Superior temporal gyrus (tissue), 1 donor: ENCODE measurements at regions not wholly inside any gene's neighbourhood (a gene's known extent, or its start where the extent isn't known, plus 50 kb on each side); places are given as distances from the start of the nearest gene placed in this dataset.
"Not testable (repeated sequence)": the region's sequence is repeated elsewhere in the genome, so short reads cannot be mapped to it uniquely, and the experiment has no call there.

ENCODE experiments used
- DNase-seq: peaks from one replicate; pipeline ENCODE4 v3.0.0-alpha.2; 2016; ENCODE audit errors: extremely low spot score

DNA sequence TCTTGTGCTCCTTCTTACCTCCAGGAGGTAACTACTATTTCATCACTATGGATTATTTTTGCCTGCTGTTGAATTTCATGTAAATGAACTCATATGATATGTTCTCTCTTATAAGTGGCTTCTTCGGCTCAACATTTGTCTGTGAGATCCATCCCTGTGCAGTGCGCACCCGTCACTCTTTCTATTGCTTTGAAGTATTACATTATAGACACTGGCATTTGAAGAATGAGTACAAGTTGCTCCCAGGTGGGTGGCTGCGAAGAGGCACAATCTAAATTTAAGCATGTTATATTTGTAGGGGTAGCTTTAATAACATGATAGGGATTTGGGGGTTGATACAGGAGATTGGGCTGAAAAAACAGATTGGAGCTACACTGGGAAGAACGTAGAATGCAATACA is 809.7 kb downstream of the CCSER2 start:
- no peak for DNase-seq

DNA sequence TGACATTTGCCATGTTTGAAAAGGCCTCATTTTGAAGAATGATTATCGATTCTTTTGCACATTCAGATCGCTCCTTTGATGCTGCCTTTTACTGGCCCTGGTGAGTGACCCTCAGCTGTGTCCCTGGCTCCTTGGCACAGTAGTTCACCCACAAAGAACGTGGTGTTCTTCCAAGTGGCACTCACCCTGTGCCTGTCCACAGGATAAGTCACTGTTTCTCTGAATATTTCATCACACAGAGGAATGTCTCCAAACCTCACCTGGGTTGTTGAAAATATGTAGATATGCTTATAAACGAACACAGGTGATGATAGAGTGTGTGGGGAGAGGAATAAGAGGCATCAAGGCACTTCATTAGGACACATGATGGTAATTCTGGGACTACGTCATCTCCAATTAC is 810.7 kb downstream of the CCSER2 start:
- DNase-seq = no peak

DNA sequence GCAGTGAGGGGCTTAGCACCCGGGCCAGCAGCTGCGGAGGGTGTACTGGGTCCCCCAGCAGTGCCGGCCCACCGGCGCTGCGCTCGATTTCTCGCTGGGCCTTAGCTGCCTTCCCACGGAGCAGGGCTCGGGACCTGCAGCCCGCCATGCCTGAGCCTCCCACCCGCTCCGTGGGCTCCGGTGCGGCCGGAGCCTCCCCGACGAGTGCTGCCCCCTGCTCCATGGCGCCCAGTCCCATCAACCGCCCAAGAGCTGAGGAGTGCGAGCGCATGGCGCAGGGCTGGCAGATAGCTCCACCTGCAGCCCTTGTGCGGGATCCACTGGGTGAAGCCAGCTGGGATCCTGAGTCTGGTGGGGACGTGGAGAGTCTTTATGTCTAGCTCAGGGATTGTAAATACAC is 813.1 kb downstream of the CCSER2 start:
- DNase-seq = not testable (repeated sequence)

DNA sequence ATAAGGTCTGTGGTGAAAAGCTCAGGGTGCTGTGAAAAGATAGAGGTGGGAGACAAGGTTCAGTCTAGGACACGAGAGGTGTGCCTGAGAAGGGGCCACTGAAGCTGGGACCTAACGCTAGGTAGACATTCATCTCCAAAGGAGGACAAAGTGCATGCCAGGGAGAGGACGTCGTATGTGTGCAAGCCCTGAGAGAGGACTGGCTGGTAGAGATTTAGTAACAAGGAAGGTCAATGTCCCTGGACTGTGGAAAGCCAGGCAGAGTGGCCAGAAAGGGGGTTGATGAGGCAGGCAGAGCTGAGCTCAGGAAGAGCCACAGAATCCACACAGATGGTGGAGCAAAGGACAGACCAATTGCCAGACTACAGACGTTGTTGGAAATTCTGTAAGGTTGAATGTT is 817.6 kb downstream of the CCSER2 start:
- no peak for DNase-seq

DNA sequence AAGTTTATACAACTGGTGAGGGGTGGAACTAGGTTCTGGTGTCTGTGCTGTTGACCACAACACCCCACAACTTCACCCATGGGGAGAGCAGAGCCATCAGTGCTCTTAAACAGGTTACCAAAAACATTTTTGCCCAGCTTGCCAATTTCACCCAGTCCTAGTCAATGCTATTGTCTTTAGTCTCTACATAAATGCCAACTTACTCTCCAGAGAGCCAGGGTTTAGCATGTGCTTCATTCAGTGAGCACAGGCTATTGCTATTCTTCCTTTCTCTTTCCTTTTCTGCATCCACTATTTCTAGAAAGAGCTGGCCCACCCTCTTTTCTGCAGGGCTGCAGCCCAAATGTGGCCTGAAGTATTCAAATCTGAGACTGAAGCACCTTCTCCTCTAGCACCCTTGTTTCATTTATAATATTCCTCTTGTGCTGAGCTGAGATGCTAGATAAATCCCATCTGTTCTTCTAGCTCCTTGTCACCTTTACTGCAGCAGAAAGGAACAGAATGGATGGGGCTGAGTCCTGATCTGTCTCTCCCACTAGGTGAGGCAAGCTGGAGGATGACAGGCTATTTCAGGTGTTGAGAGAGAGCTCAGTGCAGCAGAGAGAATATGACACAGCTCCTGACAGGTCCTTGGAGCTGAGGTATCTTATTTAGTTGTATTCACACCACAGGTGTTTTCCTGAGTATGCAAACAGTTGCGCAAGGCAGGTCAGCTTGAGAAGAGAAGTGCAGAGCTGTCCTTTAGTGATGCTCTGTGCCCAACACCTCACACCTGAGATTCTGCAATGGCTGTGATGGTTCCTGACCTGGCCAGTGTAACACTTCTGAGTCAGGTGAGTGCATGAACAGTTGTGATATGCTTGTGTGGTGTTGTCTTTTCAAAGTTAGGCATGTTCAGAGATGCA is 819.2 kb downstream of the CCSER2 start:
- no peak for DNase-seq

DNA sequence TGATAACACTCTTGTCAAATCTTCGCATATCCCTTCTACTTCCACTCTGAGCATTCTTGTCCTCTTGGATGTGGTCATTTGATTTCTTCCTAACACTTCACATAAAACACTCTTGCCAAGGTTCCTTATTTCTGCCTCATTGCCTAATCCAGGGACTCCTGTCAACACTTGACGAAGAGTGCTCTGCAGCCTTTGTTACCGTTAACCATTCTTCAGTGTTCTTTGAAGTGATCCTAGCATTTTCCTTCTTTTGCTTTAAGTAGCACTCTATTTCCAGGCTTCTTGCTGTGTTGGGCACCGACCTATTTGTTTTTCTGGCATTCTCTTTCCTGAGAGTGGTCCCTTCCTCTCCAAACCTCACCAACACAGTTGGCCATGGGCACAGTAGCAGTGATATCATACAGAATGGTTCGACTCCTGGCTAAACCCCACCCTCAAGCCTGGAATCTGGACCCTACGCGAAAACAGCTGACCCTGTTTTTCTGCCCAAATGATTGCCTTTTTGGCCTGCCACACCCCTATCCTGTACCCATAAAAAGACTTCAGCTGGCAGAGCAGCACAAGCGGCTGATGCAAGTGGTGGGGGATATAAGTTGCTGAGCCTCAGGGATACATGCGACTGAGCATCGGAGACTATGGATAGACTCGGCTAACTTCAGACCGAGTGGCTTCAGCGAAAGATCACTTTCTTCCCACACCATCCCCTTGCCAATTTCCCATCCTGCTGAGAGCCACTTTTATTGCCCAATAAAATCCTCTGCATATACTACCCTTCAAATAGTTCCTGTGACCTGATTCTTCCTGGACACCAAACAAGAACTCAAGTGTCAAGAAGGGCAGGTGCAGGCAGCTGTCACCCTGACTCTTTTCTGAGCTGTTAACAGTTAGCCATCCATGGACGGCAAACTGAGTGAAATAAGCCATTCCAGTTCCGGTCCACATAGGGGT is 820.6 kb downstream of the CCSER2 start:
- DNase-seq = no peak

DNA sequence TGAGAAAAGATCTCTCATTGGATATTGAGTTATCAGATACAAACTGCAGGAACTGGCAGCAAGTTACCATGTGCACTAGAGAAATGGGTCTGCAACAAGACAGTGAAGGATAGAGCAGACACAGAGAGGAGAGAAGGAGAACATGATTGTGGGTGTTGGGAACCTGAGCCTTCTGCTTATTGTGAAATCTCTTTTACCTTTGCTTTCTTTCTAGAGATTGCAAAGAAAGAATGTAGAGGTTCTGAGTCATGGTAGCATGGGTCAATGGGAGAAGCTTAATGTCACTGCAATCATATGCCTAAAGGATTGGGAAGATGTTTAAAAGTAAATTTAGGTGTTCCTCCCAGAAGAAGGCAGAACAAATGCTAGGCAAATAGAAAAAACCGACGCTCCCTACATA is 821.4 kb downstream of the CCSER2 start:
- DNase-seq = no peak

DNA sequence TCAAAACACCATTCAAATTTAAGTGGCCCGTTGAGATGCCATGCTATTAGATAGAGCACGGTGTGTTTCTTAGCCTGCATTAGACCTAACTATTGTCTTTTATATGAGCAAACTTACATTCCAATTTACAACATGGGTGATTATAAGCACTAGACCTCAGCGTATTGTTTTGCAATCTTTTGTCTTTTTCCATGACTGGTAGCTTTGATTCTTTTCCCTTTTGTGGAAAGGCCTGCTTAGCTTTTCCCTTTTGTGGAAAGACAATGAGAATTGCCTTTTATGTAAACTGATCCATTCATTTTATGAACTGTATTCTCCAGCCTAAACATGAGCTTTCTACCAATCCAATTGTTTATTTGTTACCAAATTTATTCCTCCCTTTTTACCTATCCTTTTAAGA is 823.1 kb downstream of the CCSER2 start:
- no peak for DNase-seq

DNA sequence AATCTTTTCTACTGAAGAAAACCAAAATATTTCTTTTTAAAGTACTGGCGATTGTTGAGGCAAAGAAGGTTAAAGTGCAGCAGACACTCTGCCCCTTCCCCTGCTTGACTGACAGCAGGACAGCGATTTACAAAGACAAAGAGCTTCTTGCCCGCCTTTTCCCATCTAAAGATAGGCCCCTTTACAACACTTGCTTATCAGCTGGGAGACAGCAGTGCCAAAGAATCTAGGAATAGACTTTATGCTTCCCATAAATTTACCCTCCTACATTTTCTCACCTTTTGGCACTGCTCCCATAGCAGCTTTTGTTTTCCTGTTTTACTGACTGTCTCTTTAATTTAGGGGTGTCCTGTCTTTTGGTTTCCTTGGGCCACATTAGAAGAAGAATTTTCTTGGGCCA is 824.1 kb downstream of the CCSER2 start:
- no peak for DNase-seq

DNA sequence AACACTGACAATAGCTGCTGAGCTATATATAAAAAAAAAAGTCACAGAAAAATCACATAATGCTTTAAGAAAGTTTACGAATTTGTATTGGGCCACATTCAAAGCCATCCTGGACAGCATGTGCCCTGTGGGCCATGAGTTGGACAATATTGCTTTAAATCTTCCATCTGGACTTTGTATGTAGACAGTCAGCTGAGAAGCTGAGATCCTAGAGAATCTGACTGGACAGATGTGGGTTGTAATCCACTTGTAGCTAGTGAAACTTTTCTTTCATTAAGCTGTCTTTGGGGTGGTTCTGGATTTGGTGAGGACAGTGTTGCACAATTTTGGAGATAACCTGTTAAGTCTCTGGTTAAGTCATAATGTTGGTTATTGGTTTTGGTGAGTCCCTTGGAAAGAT is 824.5 kb downstream of the CCSER2 start:
- no peak for DNase-seq

DNA sequence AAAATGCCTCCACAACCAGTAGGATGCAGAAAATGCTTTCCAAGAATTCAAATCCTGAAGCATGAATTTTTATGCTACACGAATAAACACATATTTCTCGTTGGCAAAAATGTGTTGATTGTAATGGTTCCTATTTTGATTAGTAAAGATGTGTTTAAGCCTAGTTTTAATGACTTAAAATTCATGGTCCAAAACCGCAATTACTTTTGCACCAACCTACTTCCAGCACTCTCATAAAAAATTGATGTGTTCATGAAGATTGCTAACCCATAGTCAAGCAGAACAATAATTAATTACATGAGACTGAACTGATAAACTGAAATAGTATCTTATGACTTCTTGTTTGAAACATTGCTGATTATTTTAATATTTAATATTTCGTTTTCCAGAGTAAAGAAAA is 828.8 kb downstream of the CCSER2 start:
- no peak for DNase-seq

DNA sequence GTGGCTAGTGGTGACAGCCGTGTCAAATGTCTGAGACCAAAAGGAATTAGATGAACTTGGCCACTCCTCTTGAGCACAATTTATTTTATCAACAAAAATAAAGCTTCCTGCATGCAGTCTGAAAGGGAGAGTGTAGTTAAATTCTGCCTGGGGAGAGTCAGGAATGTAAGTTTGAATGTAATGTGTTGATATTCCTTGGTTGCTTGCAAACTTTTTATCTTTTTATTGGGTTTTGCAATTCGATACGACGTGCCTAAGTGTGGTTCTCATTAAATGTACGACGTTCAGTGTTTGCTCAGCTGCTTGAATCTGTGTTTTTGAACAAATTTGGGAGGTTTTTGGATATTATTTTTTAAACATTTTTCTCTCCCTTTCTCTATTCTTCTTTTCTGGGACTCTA is 839.9 kb downstream of the CCSER2 start:
- DNase-seq = no peak

DNA sequence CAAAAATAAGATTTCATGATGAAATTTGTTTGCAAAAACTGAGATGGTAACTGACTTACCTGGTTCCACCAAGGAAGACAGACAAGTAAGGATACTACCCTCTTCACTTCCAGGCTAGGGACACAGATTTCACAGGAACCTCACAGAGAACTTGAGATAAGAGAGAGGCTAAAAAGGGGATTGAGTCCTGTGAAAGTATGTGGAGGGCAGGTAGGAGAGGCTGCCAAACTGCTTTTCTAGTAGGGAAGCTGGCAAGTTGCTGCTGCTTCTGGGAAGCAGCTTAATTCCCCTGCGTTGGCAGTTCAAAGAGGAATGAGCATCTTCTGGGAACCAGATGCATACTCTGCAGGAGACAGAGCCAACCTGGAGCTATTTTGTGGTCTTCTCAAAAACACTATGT is 841.6 kb downstream of the CCSER2 start:
- no peak for DNase-seq

DNA sequence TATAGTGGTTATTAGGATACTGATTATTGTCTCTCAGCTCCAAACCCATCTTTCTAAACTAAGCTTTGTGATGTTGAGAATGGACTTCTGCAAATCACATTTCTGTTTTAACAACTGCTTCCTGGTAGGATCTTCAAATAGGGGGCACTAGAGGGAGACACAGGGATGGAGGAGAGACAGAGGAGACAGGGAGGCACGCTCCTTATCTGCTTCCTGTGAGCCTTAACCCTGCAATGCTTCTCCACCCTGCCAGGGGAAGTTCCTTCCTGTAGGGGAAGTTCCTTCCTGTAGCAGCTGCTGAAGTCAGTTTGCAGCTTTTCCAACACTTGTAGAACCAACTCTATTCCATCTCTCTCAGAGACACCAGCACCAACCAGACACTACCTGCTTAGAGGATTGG is 847.2 kb downstream of the CCSER2 start:
- DNase-seq = no peak

DNA sequence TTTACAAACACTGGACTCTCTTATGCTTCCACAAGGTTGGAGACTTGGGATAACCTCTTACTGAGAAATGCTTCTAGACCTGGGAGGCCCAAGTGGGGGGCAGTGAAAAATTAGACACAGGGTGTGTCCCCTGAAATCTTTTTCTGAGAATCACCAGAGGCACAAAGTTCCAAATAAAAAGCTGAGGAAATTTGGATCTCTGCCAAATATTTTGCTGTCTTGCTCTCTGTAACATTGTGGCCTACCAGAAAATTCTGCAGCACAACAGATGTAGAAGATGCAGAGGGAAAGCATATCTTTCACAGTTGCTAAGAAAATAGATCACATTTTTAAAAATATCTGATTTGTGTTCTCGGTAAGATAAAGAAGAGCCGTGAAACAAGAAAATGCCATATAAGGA is 849.4 kb downstream of the CCSER2 start:
- no peak for DNase-seq

DNA sequence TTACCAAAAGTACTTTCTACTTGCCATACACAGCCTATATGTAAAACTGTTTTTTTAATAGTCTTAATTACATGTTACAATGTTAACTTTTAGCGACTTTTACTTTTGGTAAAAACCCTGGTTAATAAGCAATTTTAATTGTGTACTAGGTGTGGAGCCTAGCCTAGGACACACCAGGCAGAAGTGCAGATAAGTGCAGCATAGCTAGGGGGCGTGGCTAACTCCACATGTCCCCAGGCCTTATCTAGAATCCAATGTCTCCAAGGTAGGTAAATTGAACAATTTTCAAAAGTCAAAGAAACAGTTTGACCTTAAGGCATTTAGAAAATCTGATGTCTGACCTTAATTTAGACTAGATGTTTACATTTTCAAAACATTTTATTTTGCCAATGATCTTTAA is 858.7 kb downstream of the CCSER2 start:
- DNase-seq = no peak

DNA sequence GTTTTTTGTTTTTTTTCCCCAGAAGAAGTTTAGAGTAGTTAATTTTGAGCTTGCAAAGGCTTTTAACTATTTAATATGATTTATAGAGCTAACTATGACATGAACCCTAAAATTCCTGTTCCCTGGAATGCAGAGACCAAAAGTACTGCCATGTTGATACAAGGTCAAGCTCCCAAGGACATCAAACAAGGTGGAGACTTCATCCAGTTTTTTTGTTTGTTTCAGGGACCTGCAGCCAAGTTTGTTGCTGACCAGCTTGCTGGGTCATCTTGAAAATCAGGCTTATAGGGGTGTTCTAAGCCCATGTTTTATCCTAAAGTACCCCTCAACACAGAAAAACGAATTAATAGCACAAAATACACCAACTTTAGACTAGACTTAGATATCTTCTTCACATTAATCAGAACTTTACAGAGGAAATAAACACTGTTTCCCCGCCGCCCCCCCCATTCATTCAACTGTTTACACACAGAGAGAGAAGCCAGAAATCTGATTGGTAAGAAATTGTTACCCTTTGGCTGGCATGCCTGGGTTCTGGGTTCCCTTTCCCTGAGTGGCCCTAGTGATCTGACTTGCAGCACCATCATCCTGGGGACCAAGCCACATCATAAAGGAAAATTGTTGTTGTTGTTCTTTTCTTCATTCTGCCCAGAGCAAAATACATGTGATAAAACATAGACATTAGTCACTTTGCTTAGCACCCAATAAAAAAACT is 860.5 kb downstream of the CCSER2 start:
- no peak for DNase-seq

DNA sequence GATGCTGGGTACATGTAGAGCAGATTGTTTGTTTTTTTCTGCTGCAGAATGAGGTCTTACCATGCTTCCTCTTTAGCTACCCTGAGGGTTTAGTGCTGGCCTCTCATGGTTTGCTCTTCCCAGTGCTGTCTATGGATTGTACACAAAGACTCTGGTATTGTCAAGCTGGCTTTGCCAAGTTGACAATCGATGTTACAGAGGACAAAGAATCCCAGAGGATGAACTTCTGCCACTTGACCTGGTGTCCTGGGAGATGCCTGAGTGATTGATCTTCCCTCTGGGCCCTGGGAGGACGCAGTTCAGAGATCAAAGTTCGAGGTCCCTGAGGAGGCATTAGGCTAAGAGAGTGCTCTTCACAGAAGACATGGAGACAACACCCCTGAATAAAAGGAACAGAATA is 865.4 kb downstream of the CCSER2 start:
- no peak for DNase-seq

DNA sequence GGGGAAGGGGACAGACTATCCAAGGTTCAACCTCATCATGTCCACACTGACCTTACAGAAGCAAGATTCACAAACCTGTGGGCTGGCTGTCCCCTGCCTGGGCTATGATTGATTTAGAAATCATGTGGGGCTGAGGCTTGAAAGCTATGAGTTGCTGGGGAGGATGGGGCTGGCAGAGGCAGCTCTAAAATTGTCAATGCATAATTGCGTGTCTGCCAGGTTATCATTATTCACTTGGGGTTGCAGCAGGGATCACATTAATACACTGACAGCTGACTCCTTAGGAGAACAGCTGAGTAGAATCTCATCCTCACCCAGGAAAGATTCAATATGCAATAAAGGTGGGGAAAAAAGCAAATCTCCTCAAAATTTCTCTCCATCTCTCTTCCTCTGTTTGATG is 866.3 kb downstream of the CCSER2 start:
- DNase-seq = no peak

DNA sequence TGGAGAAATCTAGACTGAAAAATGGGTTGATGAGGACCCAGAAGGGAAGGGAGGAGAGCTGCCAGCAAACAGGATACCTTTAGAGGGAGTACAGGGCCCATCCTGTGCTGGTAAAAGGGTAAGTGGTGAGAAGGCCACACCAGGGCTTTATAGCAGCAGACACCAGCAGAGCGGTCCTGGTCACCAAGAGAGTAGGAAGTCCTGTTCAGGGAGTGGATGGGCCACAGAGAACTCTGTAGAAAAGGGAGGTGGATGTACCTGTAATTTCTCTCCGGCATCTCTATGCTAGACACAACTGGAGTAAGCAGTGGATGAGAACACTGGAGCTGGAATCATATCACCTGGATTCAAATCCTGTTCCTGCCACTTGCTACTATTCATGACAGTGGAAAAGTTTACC is 867.2 kb downstream of the CCSER2 start:
- no peak for DNase-seq

DNA sequence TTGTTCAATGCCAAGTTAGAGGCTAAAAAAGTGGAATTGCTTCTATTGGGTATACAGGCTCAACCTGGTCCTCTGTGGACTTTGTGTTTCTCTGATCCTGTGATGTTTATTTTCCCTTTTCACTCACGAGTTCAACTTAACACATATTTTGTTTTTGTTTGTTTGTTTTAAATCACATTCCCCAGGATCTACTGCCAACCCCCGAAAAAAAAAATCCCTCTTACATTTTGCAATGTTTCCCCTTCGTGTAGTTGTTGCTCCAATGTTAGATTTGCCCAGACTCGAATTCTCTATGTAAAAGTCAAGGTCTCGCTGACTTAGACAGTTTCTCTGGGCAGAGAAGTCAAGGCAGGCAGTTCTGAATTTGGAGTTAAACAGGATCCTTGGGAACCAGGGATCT is 876.4 kb downstream of the CCSER2 start:
- no peak for DNase-seq

DNA sequence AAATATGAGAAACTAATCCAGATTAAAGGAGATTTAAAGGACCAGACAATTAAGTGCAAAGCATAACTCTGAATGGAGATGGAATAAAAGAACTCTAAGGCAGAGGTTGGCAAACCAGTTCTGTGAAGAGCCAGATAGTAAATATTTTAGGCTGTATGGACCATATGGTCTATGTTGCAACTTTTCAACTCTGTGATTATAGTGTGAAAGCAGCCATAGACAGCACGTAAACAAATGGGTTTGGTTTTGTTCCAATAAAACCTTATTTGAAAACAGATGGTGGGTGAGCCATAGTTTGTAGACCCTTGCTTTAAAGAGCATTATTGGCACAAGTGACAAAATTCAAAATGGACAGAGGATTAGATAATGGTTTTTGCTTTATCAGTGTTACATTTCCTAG is 884.1 kb downstream of the CCSER2 start:
- DNase-seq = no peak
